Fibroblast of lung (primary cell): ENCODE measurements at regions not wholly inside any gene's neighbourhood (a gene's known extent, or its start where the extent isn't known, plus 50 kb on each side); places are given as distances from the start of the nearest gene placed in this dataset.
"Not testable (repeated sequence)": the region's sequence is repeated elsewhere in the genome, so short reads cannot be mapped to it uniquely, and the experiment has no call there.

ENCODE experiments used
- DNase-seq, 2 donors: peaks; one replicate each; pipeline versions ENCODE4 v3.0.0 to v3.0.0-alpha.2; 2010; ENCODE audit warnings: low read depth in 2 of 2
- H2AFZ ChIP-seq: 2 replicates; pipeline ENCODE4 v1.5.1; 2012; ENCODE audit warnings: low read length, control low read depth, inconsistent platforms
- H3K27ac ChIP-seq: 2 replicates; pipeline ENCODE4 v1.5.1; 2011; ENCODE audit warnings: low read length, control low read depth; ENCODE audit not compliant: insufficient read depth
- H3K27me3 ChIP-seq: 2 replicates; pipeline ENCODE4 v1.5.1; 2011; ENCODE audit warnings: mild to moderate bottlenecking, low read length; ENCODE audit not compliant: control insufficient read depth, insufficient read depth
- H3K36me3 ChIP-seq: 2 replicates; pipeline ENCODE4 v1.5.1; 2011; ENCODE audit warnings: low read length; ENCODE audit not compliant: control insufficient read depth, insufficient read depth
- H3K4me1 ChIP-seq: 2 replicates; pipeline ENCODE4 v1.5.1; 2011; ENCODE audit warnings: low read length; ENCODE audit not compliant: control insufficient read depth, insufficient read depth; ENCODE audit errors: extremely low read depth
- H3K4me2 ChIP-seq: 2 replicates; pipeline ENCODE4 v1.5.1; 2011; ENCODE audit warnings: low read length, control low read depth; ENCODE audit not compliant: insufficient read depth; ENCODE audit errors: extremely low read depth
- H3K4me3 ChIP-seq, 4 experiments: fragments of 200-600 bp in 1 of 4; sonication (generic) in 1 of 4; replicated peaks in 1 of 4; 2 replicates each; pipeline ENCODE4 v1.5.1; 2011 to 2016; ENCODE audit warnings: low read length in 4 of 4, low read depth in 3 of 4, mild to moderate bottlenecking in 3 of 4, control low read depth in 2 of 4, inconsistent platforms in 1 of 4, mixed read lengths in 1 of 4; ENCODE audit not compliant: insufficient read depth in 1 of 4; ENCODE audit errors: control extremely low read depth in 1 of 4
- H3K79me2 ChIP-seq: 2 replicates; pipeline ENCODE4 v1.5.1; 2012; ENCODE audit warnings: mild to moderate bottlenecking, low read length, inconsistent platforms; ENCODE audit not compliant: control insufficient read depth, insufficient read depth
- H3K9ac ChIP-seq: 2 replicates; pipeline ENCODE4 v1.5.1; 2011; ENCODE audit warnings: mild to moderate bottlenecking, low read length, control low read depth; ENCODE audit not compliant: insufficient read depth
- H3K9me3 ChIP-seq: 2 replicates; pipeline ENCODE4 v1.5.1; 2012; ENCODE audit warnings: low read depth, low read length; ENCODE audit not compliant: control insufficient read depth, insufficient read depth
- H4K20me1 ChIP-seq: 2 replicates; pipeline ENCODE4 v1.5.1; 2011; ENCODE audit warnings: low read length; ENCODE audit not compliant: control insufficient read depth, insufficient read depth; ENCODE audit errors: extremely low read depth
- CTCF ChIP-seq, 2 donors: IDR thresholded peaks in 1 of 2; conservative IDR thresholded peaks in 1 of 2; 1 replicate in 1 of 2; 2 replicates in 1 of 2; pipeline ENCODE4 v1.5.1; 2011 to 2012; ENCODE audit warnings: low read length in 2 of 2, control low read depth in 1 of 2, inconsistent platforms in 1 of 2, low read depth in 1 of 2, mild to moderate bottlenecking in 1 of 2
- EZH2 ChIP-seq: IDR thresholded peaks from 2 replicates; pipeline ENCODE4 v1.5.1; 2012; ENCODE audit warnings: low read length, control low read depth, mild to moderate bottlenecking; ENCODE audit errors: missing control alignments

- H3K9ac ChIP-seq, result no peak overlapping the region
- H3K9me3 ChIP-seq, result no peaks in the 10 kb centered on the region
- no peaks in the 10 kb centered on the region for H3K4me1 ChIP-seq
- no peak overlapping the region for H3K27ac ChIP-seq
- no peak for DNase-seq
- H4K20me1 ChIP-seq, result no peaks in the 10 kb centered on the region
- no peak overlapping the region for H3K4me2 ChIP-seq
- H3K36me3 ChIP-seq, result no peaks in the 10 kb centered on the region
- H3K27me3 ChIP-seq, result no peaks in the 10 kb centered on the region
- TF ChIP-seq EZH2 (no peak), CTCF (conservative IDR thresholded peaks at IDR 0.05 in 1 of 2, IDR thresholded peaks at IDR 0.05 in 1 of 2; ENCODE audit: low read depth in 1 of 2, low read length in 2 of 2) (no peak)
- no peak overlapping the region for H3K4me3 ChIP-seq
- H3K79me2 ChIP-seq, result no peaks in the 10 kb centered on the region
- H2AFZ ChIP-seq, result no peak overlapping the region
Measured at GRCh38 chr7:136117539-136117938, 140.4 kb upstream of the MTPN start.

- H3K9me3 ChIP-seq, result no peaks in the 10 kb centered on the region
- no peaks in the 10 kb centered on the region for H3K4me1 ChIP-seq
- TF ChIP-seq EZH2, result no peak
- TF ChIP-seq CTCF (conservative IDR thresholded peaks at IDR 0.05 in 1 of 2, IDR thresholded peaks at IDR 0.05 in 1 of 2; ENCODE audit: low read depth in 1 of 2, low read length in 2 of 2), result no peak
- H3K4me2 ChIP-seq, result no peak overlapping the region
- no peak for DNase-seq
- no peak overlapping the region for H3K9ac ChIP-seq
- H3K79me2 ChIP-seq, result no peaks in the 10 kb centered on the region
- no peak overlapping the region for H2AFZ ChIP-seq
- no peaks in the 10 kb centered on the region for H4K20me1 ChIP-seq
- H3K27ac ChIP-seq, result no peak overlapping the region
- no peaks in the 10 kb centered on the region for H3K27me3 ChIP-seq
- no peak overlapping the region for H3K4me3 ChIP-seq
- no peaks in the 10 kb centered on the region for H3K36me3 ChIP-seq
Measured at GRCh38 chr7:136116186-136116585, 139.0 kb upstream of the MTPN start.

- Histone ChIP-seq H3K27ac (no peak overlapping the region), H3K4me3 (no peak overlapping the region), H3K27me3 (no peaks in the 10 kb centered on the region), H3K4me2 (no peak overlapping the region), H3K36me3 (no peaks in the 10 kb centered on the region), H3K9me3 (no peaks in the 10 kb centered on the region), H2AFZ (no peak overlapping the region), H4K20me1 (no peaks in the 10 kb centered on the region), H3K4me1 (no peaks in the 10 kb centered on the region), H3K79me2 (no peaks in the 10 kb centered on the region), H3K9ac (no peak overlapping the region)
- peak; percentile 31 to 62 for DNase-seq
- peak; percentile 57 to 86 for TF ChIP-seq CTCF (conservative IDR thresholded peaks at IDR 0.05 in 1 of 2, IDR thresholded peaks at IDR 0.05 in 1 of 2; ENCODE audit: low read depth in 1 of 2, low read length in 2 of 2)
- TF ChIP-seq EZH2, result no peak
Measured at GRCh38 chr7:136114966-136115762, 138.0 kb upstream of the MTPN start.

GRCh38 chr7:136114467-136114866, 137.3 kb upstream of the MTPN start:
- not testable (repeated sequence) for DNase-seq, H3K9ac ChIP-seq, H3K27ac ChIP-seq, H3K36me3 ChIP-seq, H4K20me1 ChIP-seq, H2AFZ ChIP-seq, H3K4me1 ChIP-seq, H3K4me2 ChIP-seq, H3K79me2 ChIP-seq, H3K27me3 ChIP-seq, H3K4me3 ChIP-seq, H3K9me3 ChIP-seq

GRCh38 chr7:136109037-136109436, 131.9 kb upstream of the MTPN start:
- H3K27ac ChIP-seq, DNase-seq, H3K9me3 ChIP-seq, H3K36me3 ChIP-seq, H3K4me2 ChIP-seq, H3K4me1 ChIP-seq, H4K20me1 ChIP-seq, H3K9ac ChIP-seq, H3K79me2 ChIP-seq, H3K4me3 ChIP-seq, H2AFZ ChIP-seq, H3K27me3 ChIP-seq: not testable (repeated sequence)
